H1 (cell line): ENCODE measurements at regions not wholly inside any gene's neighbourhood (a gene's known extent, or its start where the extent isn't known, plus 50 kb on each side); places are given as distances from the start of the nearest gene placed in this dataset.

Source experiments
- CTCF ChIA-PET: fragments of 300-600 bp; sonication (Branson Sonifier 250); formaldehyde crosslinking; loops from one replicate; lab custom pipeline; 2021; ENCODE audit not compliant: partially characterized antibody; lab: Charles Lee
- POLR2A ChIA-PET: fragments of 300-600 bp; sonication (Branson Sonifier 250); formaldehyde crosslinking; loops from one replicate; lab custom pipeline; 2021; ENCODE audit warnings: inconsistent platforms; ENCODE audit not compliant: partially characterized antibody; lab: Charles Lee
- DNase-seq, 2 experiments: peaks; one replicate each; pipeline versions ENCODE4 v3.0.0 to v3.0.0-alpha.2; 2010 to 2022; ENCODE audit warnings: low spot score in 2 of 2, low read depth in 1 of 2, mixed read lengths in 1 of 2
- FAIRE-seq: peaks from 2 replicates; lab custom pipeline; 2011; peaks lifted over from hg19 to GRCh38; lab: Jason Lieb, UNC
- H2AFZ ChIP-seq: 2 replicates; pipeline ENCODE4 v1.8.1; 2012; ENCODE audit warnings: low read length, inconsistent platforms
- H2AK5ac ChIP-seq: 2 replicates; pipeline ENCODE4 v1.6.1; 2013; ENCODE audit warnings: low read depth, low read length
- H2BK120ac ChIP-seq: replicated peaks from 2 replicates; pipeline ENCODE3; 2013; ENCODE audit warnings: low read depth, low read length, inconsistent platforms
- H2BK12ac ChIP-seq: 2 replicates; pipeline ENCODE4 v1.6.1; 2013; ENCODE audit warnings: low read depth, low read length
- H2BK15ac ChIP-seq: 2 replicates; pipeline ENCODE4 v1.6.1; 2013; ENCODE audit warnings: low read length
- H2BK20ac ChIP-seq: 2 replicates; pipeline ENCODE4 v1.6.1; 2013; ENCODE audit warnings: low read length
- H2BK5ac ChIP-seq: 2 replicates; pipeline ENCODE4 v1.6.1; 2013; ENCODE audit warnings: low read depth, low read length
- H3K14ac ChIP-seq: 2 replicates; pipeline ENCODE4 v1.6.1; 2013; ENCODE audit warnings: inconsistent platforms; ENCODE audit not compliant: insufficient read length
- H3K18ac ChIP-seq: 2 replicates; pipeline ENCODE4 v1.6.1; 2013; ENCODE audit warnings: low read length; ENCODE audit errors: extremely low read depth
- H3K23ac ChIP-seq: 2 replicates; pipeline ENCODE4 v1.6.1; 2013; ENCODE audit warnings: inconsistent platforms; ENCODE audit not compliant: insufficient read length
- H3K23me2 ChIP-seq: 2 replicates; pipeline ENCODE4 v1.6.1; 2013; ENCODE audit warnings: low read depth, low read length
- H3K27ac ChIP-seq: 2 replicates; pipeline ENCODE4 v1.6.1; 2011; ENCODE audit warnings: low read depth, low read length, inconsistent platforms
- H3K27me3 ChIP-seq, 4 experiments: replicated peaks in 1 of 4; 1 replicate in 1 of 4; 2 replicates in 3 of 4; pipeline versions ENCODE4 v1.6.1 to v1.8.1; 2011 to 2013; ENCODE audit warnings: low read length in 3 of 4, mild to moderate bottlenecking in 3 of 4, inconsistent platforms in 2 of 4, mixed read lengths in 2 of 4, moderate library complexity in 1 of 4; ENCODE audit not compliant: control insufficient read depth in 3 of 4, insufficient read depth in 3 of 4; ENCODE audit errors: extremely low read depth in 1 of 4
- H3K36me3 ChIP-seq, 4 experiments: 2 replicates each; pipeline versions ENCODE4 v1.6.1 to v1.8.1; 2011 to 2013; ENCODE audit warnings: mild to moderate bottlenecking in 4 of 4, low read length in 3 of 4, moderate library complexity in 2 of 4, control low read depth in 1 of 4, inconsistent platforms in 1 of 4; ENCODE audit not compliant: insufficient read depth in 4 of 4, control insufficient read depth in 2 of 4
- H3K4ac ChIP-seq: replicated peaks from 2 replicates; pipeline ENCODE3; 2013; ENCODE audit warnings: low read length, low read depth, mixed read lengths, inconsistent platforms; ENCODE audit not compliant: insufficient read length
- H3K4me1 ChIP-seq, 4 experiments: replicated peaks in 1 of 4; 1 replicate in 1 of 4; 2 replicates in 3 of 4; pipeline versions ENCODE4 v1.6.1 to v1.8.1; 2011 to 2013; ENCODE audit warnings: low read length in 3 of 4, inconsistent platforms in 2 of 4, mixed read lengths in 1 of 4; ENCODE audit not compliant: insufficient read depth in 4 of 4, control insufficient read depth in 3 of 4
- H3K4me2 ChIP-seq, 2 experiments: 2 replicates each; pipeline versions ENCODE4 v1.6.1 to v1.8.1; 2011 to 2013; ENCODE audit warnings: low read depth in 2 of 2, low read length in 2 of 2, control low read depth in 1 of 2, inconsistent platforms in 1 of 2, mild to moderate bottlenecking in 1 of 2; ENCODE audit not compliant: insufficient read depth in 1 of 2
- H3K4me3 ChIP-seq, 4 experiments: fragments of 200-600, 300-600 bp in 1 of 4; sonication (generic), shearing (Covaris generic), sonication (Bioruptor Twin) in 1 of 4; 2 replicates each; pipeline versions ENCODE4 v1.5.1 to v1.8.1; 2011 to 2016; ENCODE audit warnings: low read length in 4 of 4, low read depth in 3 of 4, control low read depth in 2 of 4, inconsistent platforms in 2 of 4, mild to moderate bottlenecking in 2 of 4, mixed read lengths in 1 of 4, moderate library complexity in 1 of 4; ENCODE audit not compliant: insufficient read depth in 2 of 4; ENCODE audit errors: extremely low read depth in 1 of 4
- H3K56ac ChIP-seq: replicated peaks from 2 replicates; pipeline ENCODE3; 2013; ENCODE audit warnings: low read depth, mild to moderate bottlenecking, mixed read lengths, low read length, inconsistent platforms; ENCODE audit not compliant: insufficient read length
- H3K79me1 ChIP-seq: 2 replicates; pipeline ENCODE4 v1.6.1; 2013; ENCODE audit warnings: low read depth, low read length, control low read depth
- H3K79me2 ChIP-seq, 2 experiments: 2 replicates each; pipeline versions ENCODE4 v1.6.1 to v1.8.1; 2012 to 2013; ENCODE audit warnings: low read length in 2 of 2, mild to moderate bottlenecking in 2 of 2, inconsistent platforms in 1 of 2; ENCODE audit not compliant: insufficient read depth in 2 of 2, control insufficient read depth in 1 of 2
- H3K9ac ChIP-seq, 4 experiments: replicated peaks in 1 of 4; 1 replicate in 1 of 4; 2 replicates in 3 of 4; pipeline versions ENCODE4 v1.6.1 to v1.8.1; 2011 to 2013; ENCODE audit warnings: low read depth in 3 of 4, low read length in 3 of 4, control low read depth in 2 of 4, mild to moderate bottlenecking in 2 of 4, moderate library complexity in 2 of 4, inconsistent platforms in 1 of 4; ENCODE audit errors: extremely low read depth in 1 of 4
- H3K9me3 ChIP-seq, 2 experiments: 2 replicates each; pipeline versions ENCODE4 v1.6.1 to v1.8.1; 2012 to 2013; ENCODE audit warnings: mild to moderate bottlenecking in 2 of 2, moderate library complexity in 2 of 2, control low read depth in 1 of 2, inconsistent platforms in 1 of 2, low read depth in 1 of 2, low read length in 1 of 2, mixed read lengths in 1 of 2; ENCODE audit not compliant: insufficient read depth in 2 of 2
- H4K20me1 ChIP-seq, 2 experiments: replicated peaks in 1 of 2; 2 replicates each; pipeline versions ENCODE3 to v1.8.1; 2011 to 2013; ENCODE audit warnings: inconsistent platforms in 2 of 2, low read length in 2 of 2, mild to moderate bottlenecking in 1 of 2; ENCODE audit not compliant: insufficient read depth in 2 of 2, control insufficient read depth in 1 of 2
- H4K5ac ChIP-seq: 2 replicates; pipeline ENCODE4 v1.6.1; 2013; ENCODE audit warnings: low read length, low read depth, mixed read lengths, inconsistent platforms; ENCODE audit not compliant: insufficient read length
- H4K8ac ChIP-seq: 2 replicates; pipeline ENCODE4 v1.8.0; 2013; ENCODE audit warnings: mild to moderate bottlenecking, moderate library complexity, low read length, inconsistent platforms; ENCODE audit not compliant: insufficient read depth; ENCODE audit errors: extremely low read depth
- H4K91ac ChIP-seq: replicated peaks from 2 replicates; pipeline ENCODE3; 2013; ENCODE audit warnings: low read length, mixed read lengths, inconsistent platforms; ENCODE audit not compliant: insufficient read length
- CBX8 ChIP-seq: fragments of 300-800, 300-1000 bp; sonication (generic); IDR thresholded peaks from 2 replicates; pipeline ENCODE4 v1.7.1; 2016; ENCODE audit warnings: low read depth, low read length, borderline replicate concordance
- CREB1 ChIP-seq: IDR thresholded peaks from 2 replicates; pipeline ENCODE4 v1.6.1; 2012; ENCODE audit warnings: inconsistent platforms
- E2F6 ChIP-seq: IDR thresholded peaks from 2 replicates; pipeline ENCODE4 v1.6.1; 2012; ENCODE audit warnings: inconsistent platforms
- FOSL1 ChIP-seq: IDR thresholded peaks from 2 replicates; pipeline ENCODE4 v1.6.1; 2011; ENCODE audit warnings: mild to moderate bottlenecking, low read depth, low read length, moderate library complexity; ENCODE audit not compliant: insufficient read depth
- GABPA ChIP-seq: IDR thresholded peaks from 2 replicates; pipeline ENCODE4 v1.6.1; 2011; ENCODE audit warnings: mild to moderate bottlenecking, low read length, moderate library complexity, borderline replicate concordance; ENCODE audit not compliant: insufficient read depth
- HDAC2 ChIP-seq, 2 experiments: fragments of 300-600 bp in 1 of 2; sonication (generic) in 1 of 2; IDR thresholded peaks; 2 replicates each; pipeline ENCODE4 v1.6.1; 2011 to 2012; ENCODE audit warnings: low read depth in 2 of 2, low read length in 2 of 2, mild to moderate bottlenecking in 2 of 2, moderate library complexity in 2 of 2, borderline replicate concordance in 1 of 2, inconsistent platforms in 1 of 2
- JUND ChIP-seq: IDR thresholded peaks from 2 replicates; pipeline ENCODE4 v1.6.1; 2011; ENCODE audit warnings: mild to moderate bottlenecking, improper control_type of control experiment, low read length
- PHF8 ChIP-seq: fragments of 200-600 bp; sonication (generic); conservative IDR thresholded peaks from 2 replicates; pipeline ENCODE4 v1.7.1; 2012; ENCODE audit warnings: low read depth, mild to moderate bottlenecking, inconsistent platforms, low read length, moderate library complexity
- RXRA ChIP-seq: IDR thresholded peaks from 2 replicates; pipeline ENCODE4 v1.6.1; 2011; ENCODE audit warnings: low read depth, mild to moderate bottlenecking, low read length, moderate library complexity; ENCODE audit not compliant: insufficient read depth
- SP1 ChIP-seq: IDR thresholded peaks from 2 replicates; pipeline ENCODE4 v1.6.1; 2011; ENCODE audit warnings: low read depth, low read length
- SP4 ChIP-seq: IDR thresholded peaks from 2 replicates; pipeline ENCODE4 v1.6.1; 2012; ENCODE audit warnings: low read length, inconsistent platforms
- WGBS, 2 experiments: shearing (Covaris generic) in 1 of 2; methylation state at CpG; one replicate each; pipeline versions ENCODE4 v1.1.6 to v1.1.7; 2013 to 2015; ENCODE audit warnings: low lambda C conversion rate in 2 of 2, mixed read lengths in 2 of 2, inconsistent platforms in 1 of 2, low coverage in 1 of 2, missing lambda C conversion rate in 1 of 2; ENCODE audit not compliant: insufficient replicate concordance in 2 of 2, insufficient coverage in 1 of 2, insufficient read length in 1 of 2; ENCODE audit errors: extremely low coverage in 1 of 2, missing lambda C conversion rate in 1 of 2; 5-methylcytosine and 5-hydroxymethylcytosine counted together

GRCh38 chr6:24060982-24061754 is 64.8 kb upstream of the NRSN1 start:
- no peaks in the 10 kb centered on the region for H3K9me3 ChIP-seq
- no peak overlapping the region for H3K56ac ChIP-seq
- peaks cover 0 to 1% (median 0%) of the 10 kb centered on the region in 4 experiments; a peak in 1 of 7 replicates for H3K27me3 ChIP-seq
- H2BK5ac ChIP-seq: no peak overlapping the region
- no peaks in the 10 kb centered on the region for H3K23me2 ChIP-seq
- no peaks in the 10 kb centered on the region for H3K4me1 ChIP-seq
- no peak overlapping the region for H4K8ac ChIP-seq
- no peaks in the 10 kb centered on the region for H3K79me2 ChIP-seq
- H3K4me2 ChIP-seq: no peak overlapping the region
- no peak overlapping the region for H3K18ac ChIP-seq
- H2BK15ac ChIP-seq: no peak overlapping the region
- no peak overlapping the region for H3K27ac ChIP-seq
- no peak for DNase-seq
- H3K79me1 ChIP-seq: no peaks in the 10 kb centered on the region
- H2BK120ac ChIP-seq: no peak overlapping the region
- H3K36me3 ChIP-seq: no peaks in the 10 kb centered on the region
- H3K4me3 ChIP-seq: no peak overlapping the region
- H4K20me1 ChIP-seq: no peaks in the 10 kb centered on the region
- no peak overlapping the region for H2AFZ ChIP-seq
- H4K91ac ChIP-seq: no peak overlapping the region
- H2BK12ac ChIP-seq: no peak overlapping the region
- 79% methylated on average over 2 of the region's 2 CpGs; no CpG with 5 or more reads in 1 of the 2 experiments for WGBS, 2 experiments
- H4K5ac ChIP-seq: no peak overlapping the region
- H2BK20ac ChIP-seq: no peak overlapping the region
- H2AK5ac ChIP-seq: no peak overlapping the region
- ChIA-PET POLR2A (no interaction called here), CTCF (interaction anchor here (0.7 to 1.3 kb wide), 4 partner anchors 144 to 361 kb away, joined by 3 to 6 read pairs (median 3); no protein-coding TSS in a partner anchor)
- H3K4ac ChIP-seq: no peak overlapping the region
- no peak for FAIRE-seq
- H3K14ac ChIP-seq: no peak overlapping the region
- no peak overlapping the region for H3K23ac ChIP-seq
- H3K9ac ChIP-seq: no peak overlapping the region
- TF ChIP-seq PHF8: no peak
- TF ChIP-seq RXRA: no peak
- no peak for TF ChIP-seq GABPA
- no peak for TF ChIP-seq SP1
- no peak for TF ChIP-seq HDAC2 (IDR thresholded peaks at IDR 0.05; ENCODE audit: borderline replicate concordance in 1 of 2, low read depth in 2 of 2, low read length in 2 of 2)
- TF ChIP-seq CREB1: no peak
- no peak for TF ChIP-seq E2F6
- TF ChIP-seq FOSL1: no peak
- TF ChIP-seq JUND: no peak
- no peak for TF ChIP-seq CBX8
- no peak for TF ChIP-seq SP4
